Left ventricle myocardium superior (tissue), 1 donor: ENCODE measurements at regions not wholly inside any gene's neighbourhood (a gene's known extent, or its start where the extent isn't known, plus 50 kb on each side); places are given as distances from the start of the nearest gene placed in this dataset.
"Not testable (repeated sequence)": the region's sequence is repeated elsewhere in the genome, so short reads cannot be mapped to it uniquely, and the experiment has no call there.

Experiments used
- ATAC-seq: fragments of 200-7000 bp; cut with Tn5 transposase; one replicate; pipeline ENCODE4 v1.9.1; 2020; ENCODE audit warnings: mild to moderate bottlenecking, moderate library complexity
- DNase-seq: peaks from one replicate; pipeline ENCODE4 v3.0.0-alpha.2; 2020
- intact Hi-C: fragments of 100-400 bp; cut with micrococcal nuclease; formaldehyde crosslinking; loops from one replicate; pipeline ENCODE4 v1.11.0; 2022
- donor health status: DM: no; HTN: yes; CAD: no; lungs with severe emphysema.

DNA sequence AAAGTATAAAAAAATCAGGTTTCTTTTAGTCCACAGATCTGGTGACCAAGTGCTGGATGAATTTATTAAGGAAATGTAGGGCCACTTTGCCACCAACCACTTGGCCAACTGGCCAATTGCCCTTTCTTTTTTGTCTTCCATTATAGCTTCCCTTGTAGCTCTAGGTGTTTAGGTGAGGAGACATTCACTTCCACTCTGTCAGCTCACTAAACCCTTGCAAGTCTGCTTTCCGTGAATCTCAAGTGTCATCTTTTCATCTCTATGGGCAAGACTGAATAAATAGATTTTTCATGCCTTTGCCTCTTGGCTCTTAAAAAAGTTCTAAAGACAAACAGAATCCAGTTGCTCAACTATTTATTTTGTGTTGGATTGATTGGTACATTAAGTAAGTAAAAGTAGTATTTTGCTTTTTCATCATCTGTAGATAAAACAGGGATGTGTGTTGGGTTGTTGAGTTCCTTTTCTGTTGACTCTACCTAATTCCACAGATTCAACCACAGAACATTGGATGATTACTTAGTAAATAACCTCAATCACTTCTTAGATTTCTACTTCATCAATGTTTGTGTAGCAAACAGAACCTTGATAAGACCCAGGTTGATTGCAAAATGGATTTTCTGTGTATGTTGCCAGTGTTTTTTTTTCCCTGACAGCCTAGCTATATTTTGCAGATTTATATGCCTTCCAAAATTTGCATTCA, 68.1 kb upstream of the GRXCR1 start:
- DNase-seq (no peak), ATAC-seq (no peak)
- intact Hi-C loops: no loop called here

DNA sequence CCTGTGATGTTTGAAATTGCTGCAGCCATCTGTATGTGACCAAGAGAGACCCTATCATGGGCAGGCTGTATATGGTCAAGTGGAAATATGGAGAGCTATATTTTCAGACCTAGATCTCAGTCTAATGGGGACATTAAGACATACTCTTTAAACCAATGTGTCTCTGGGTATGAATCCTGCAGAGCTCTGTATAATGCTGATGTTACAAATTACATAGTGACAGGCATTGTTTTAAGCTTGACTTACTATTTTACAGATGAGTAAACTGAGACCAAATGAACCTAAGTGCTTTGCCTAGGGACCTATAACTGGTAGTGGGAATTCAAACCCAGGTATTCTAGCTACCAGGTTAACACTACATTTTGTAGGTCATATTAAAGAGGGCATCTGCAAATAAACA, 71.3 kb upstream of the GRXCR1 start:
- no peak for ATAC-seq
- intact Hi-C loops: no loop called here
- no peak for DNase-seq

- ATAC-seq (no peak), DNase-seq (no peak)
- intact Hi-C loops: no loop called here
Observed at GRCh38 chr4:42819863-42820514, 72.5 kb upstream of the GRXCR1 start.

DNA sequence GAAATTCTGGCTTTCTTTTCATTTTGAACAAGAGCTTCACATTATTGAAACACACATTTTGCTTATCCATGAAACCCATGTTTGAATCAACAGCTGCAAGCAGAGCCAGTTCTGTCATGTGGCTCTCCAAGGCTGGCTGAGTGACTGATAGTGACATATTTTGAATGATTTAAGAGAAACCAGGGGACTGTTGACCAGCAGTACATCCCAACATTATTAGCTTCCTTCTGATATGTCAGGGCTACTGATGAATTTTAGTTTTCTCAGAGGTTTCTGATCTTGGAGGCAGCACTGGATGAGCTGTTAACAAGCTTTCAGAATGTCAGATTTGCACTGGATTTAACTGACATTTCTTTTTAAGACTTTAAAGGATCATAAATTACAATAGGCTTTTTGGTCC, 74.6 kb upstream of the GRXCR1 start:
- ATAC-seq: no peak
- DNase-seq: no peak
- intact Hi-C loops: no loop called here

DNA sequence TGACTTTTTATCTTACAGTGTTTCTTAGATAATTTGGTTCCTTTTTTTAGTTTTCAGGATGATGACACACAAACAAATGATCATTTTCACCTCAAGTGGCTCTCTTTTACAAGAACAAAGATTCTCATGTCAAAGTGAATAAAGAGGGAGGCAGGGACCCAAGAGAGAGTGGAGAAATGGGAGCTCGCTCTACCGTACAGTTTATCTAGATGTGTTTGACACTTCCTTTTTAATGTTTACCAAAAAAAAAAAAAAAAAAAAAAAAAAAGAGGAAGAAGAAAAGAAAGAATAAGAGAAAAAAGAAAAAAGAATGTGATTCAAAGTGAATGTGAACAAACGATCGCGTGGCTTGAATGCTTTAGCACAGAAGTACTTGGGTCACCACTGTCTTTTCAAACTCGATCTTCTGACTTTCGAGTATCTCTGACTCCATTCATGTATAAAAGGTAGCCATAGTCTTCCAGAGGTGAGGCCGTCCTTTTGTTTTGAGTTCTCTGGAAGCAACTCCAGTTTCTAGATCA, 75.6 kb upstream of the GRXCR1 start:
- no peak for ATAC-seq
- intact Hi-C loops: no loop called here
- DNase-seq: no peak

DNA sequence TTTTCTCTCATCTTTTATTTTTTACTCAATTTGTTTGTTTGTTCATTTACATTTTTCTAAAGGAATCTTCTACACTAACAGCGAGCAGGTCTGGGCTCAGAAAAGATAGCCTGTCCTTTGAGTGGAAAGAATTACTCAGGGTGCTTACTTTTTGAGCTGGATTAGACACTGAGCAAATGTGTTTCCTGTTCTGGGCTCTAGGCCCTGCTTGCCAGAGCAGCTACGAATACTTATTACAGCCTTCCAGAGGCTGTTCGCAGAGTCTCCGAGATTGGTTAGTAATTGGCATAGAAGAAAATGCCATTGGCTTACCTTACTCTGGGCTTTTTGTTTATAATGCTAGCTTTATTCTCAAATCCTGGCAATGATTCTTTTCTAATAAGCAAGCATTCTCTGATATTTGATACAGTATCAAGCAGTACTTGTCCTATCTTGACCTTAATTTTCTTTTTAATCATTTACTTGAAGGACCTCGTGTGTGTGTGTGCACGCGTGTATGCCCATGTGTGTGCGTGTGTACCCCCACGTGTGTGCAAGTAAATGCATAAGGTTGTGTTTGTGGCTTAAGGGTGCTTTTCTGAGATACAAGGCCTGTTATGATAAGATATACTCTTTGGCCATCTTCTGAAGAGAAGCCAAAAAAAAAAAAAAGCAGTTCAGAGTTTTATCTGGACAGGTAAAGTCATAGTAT, 76.2 kb upstream of the GRXCR1 start:
- intact Hi-C loops: no loop called here
- ATAC-seq (no peak), DNase-seq (no peak)

DNA sequence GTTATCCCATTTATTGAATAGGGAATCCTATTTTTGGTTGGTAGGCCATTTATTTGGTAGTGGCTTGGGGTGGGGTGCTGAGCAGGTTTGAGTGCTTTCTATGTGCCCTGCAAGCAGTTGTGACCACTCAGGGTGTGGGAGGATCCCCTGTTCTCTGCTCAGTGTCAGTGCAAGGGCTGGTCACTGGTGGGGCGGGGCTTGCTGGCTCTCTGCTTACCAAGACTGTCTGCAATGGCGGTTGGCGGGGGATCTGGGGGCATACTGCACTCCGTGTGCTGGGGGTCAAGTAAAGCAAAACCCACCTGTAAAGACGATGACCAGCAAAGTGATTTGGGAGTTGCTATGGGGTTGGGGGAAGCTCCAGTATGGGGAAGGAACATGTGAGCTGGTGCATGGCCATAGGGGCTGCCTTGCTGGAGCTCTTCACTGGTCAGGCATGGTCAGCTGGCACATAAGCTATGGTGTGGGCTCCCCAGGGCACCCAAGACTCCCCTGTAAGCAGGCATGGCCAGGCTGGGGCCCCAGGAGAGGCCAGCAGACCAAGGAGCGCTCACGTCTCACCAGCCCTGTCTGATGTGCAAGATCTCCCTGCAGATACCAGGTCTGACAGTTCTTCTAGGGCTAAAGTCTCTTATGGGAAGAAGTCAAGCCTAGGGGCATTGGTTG, 83.0 kb upstream of the GRXCR1 start:
- intact Hi-C loops: no loop called here
- DNase-seq (no peak), ATAC-seq (no peak)

- intact Hi-C loops: no loop called here
- no peak for ATAC-seq
- no peak for DNase-seq
Observed at GRCh38 chr4:42806303-42806835, 86.1 kb upstream of the GRXCR1 start.

GRCh38 chr4:42789041-42789567, 103.4 kb upstream of the GRXCR1 start:
- DNase-seq (no peak), ATAC-seq (no peak)
- intact Hi-C loops: no loop called here

GRCh38 chr4:42787079-42787463, 105.4 kb upstream of the GRXCR1 start:
- ATAC-seq (no peak), DNase-seq (no peak)
- intact Hi-C loops: no loop called here

- intact Hi-C loops: no loop called here
Observed at GRCh38 chr4:42786350-42787078, 106.0 kb upstream of the GRXCR1 start.

GRCh38 chr4:42785817-42786216, 106.7 kb upstream of the GRXCR1 start:
- no peak for ATAC-seq

More at GRCh38 chr4:42786350-42787078, 106.0 kb upstream of the GRXCR1 start:
- DNase-seq (no peak), ATAC-seq (no peak)

GRCh38 chr4:42781315-42781714, 111.2 kb upstream of the GRXCR1 start:
- intact Hi-C loops: no loop called here
- ATAC-seq (no peak), DNase-seq (no peak)

More at GRCh38 chr4:42785817-42786216, 106.7 kb upstream of the GRXCR1 start:
- intact Hi-C loops: no loop called here
- DNase-seq: no peak

- DNase-seq: no peak
- intact Hi-C loops: no loop called here
- no peak for ATAC-seq
Observed at GRCh38 chr4:42778349-42778748, 114.2 kb upstream of the GRXCR1 start.

DNA sequence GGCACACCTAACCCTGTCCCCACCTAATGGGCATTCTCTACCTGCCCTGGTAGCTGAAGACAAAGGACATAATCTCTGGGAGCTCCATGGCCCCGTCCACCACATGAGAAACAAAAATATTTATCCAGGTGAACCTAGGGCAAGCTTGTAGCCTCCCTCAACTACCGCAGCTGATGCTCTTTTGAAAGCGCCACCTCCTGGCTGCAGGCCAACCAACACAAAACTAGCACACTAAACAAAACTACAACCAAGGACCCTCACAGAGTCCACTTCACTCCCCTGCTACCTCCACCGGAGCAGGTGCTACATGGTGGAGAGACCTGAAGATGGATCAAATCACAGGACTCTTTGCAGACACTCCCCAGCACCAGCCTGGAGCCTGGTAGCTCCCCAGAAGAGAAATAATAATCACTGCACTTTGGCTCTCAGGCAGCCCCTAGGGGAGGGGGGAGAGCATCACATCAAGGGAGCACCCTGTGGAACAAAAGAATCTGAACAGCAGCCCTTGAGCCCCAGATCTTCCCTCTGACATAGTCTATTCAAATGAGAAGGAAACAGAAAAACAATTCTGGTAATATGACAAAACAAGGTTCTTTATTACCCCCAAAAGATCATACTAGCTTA, 111.3 kb upstream of the ATP8A1 start:
- intact Hi-C loops: no loop called here
- ATAC-seq (no peak), DNase-seq (no peak)

- ATAC-seq (no peak), DNase-seq (no peak)
- intact Hi-C loops: no loop called here
Observed at GRCh38 chr4:42767669-42768068, 110.8 kb upstream of the ATP8A1 start.

GRCh38 chr4:42761804-42762203, 104.9 kb upstream of the ATP8A1 start:
- DNase-seq: no peak
- ATAC-seq: no peak
- intact Hi-C loops: no loop called here

DNA sequence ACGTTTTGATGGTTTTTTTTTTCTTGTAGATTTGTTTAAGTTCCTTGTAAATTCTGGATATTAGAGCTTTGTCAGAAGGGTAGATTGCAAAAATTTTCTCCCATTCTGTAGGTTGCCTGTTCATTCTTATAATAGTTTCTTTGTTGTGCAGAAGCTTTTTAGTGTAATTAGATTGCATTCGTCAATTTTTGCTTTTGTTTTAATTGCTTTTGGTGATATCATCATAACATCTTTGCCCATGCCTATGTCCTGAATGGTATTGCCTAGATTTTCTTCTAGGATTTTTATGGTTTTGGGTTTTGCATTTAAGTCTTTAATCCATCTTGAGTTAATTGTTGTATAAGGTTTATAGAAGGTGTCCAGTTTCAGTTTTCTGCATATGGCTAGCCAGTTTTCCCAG, 98.1 kb upstream of the ATP8A1 start:
- DNase-seq, intact Hi-C loops, ATAC-seq: not testable (repeated sequence)
